Ovary (tissue), 7 donors: ENCODE measurements at regions not wholly inside any gene's neighbourhood (a gene's known extent, or its start where the extent isn't known, plus 50 kb on each side); places are given as distances from the start of the nearest gene placed in this dataset.

Source experiments
- DNase-seq, 5 donors: peaks; one replicate each; pipeline ENCODE4 v3.0.0-alpha.2; 2019 to 2020
- H3K27ac ChIP-seq, 2 donors: fragments of 200-600 bp; one replicate each; pipeline versions ENCODE4 v1.5.1 to v1.8.0; 2019 to 2022
- H3K27me3 ChIP-seq: fragments of 200-600 bp; one replicate; pipeline ENCODE4 v1.8.0; 2022
- H3K36me3 ChIP-seq: fragments of 200-600 bp; sonication (generic); one replicate; pipeline ENCODE4 v1.5.1; 2019
- H3K4me1 ChIP-seq: one replicate; pipeline ENCODE4 v1.8.1; 2013; ENCODE audit warnings: mild to moderate bottlenecking, moderate library complexity; ENCODE audit not compliant: insufficient read depth
- H3K4me3 ChIP-seq: fragments of 200-600 bp; sonication (generic); one replicate; pipeline ENCODE4 v1.5.1; 2017
- H3K9me3 ChIP-seq, 2 donors: fragments of 200-600 bp in 1 of 2; sonication (generic) in 1 of 2; one replicate each; pipeline versions ENCODE4 v1.5.1 to v1.8.1; 2013 to 2019; ENCODE audit warnings: mild to moderate bottlenecking in 1 of 2, moderate library complexity in 1 of 2
- EP300 ChIP-seq: sonication (generic); formaldehyde crosslinking; IDR thresholded peaks from one replicate; pipeline ENCODE4 v1.6.1; 2017; ENCODE audit warnings: antibody characterized with exemption
- POLR2A ChIP-seq: fragments of 450-650 bp; IDR thresholded peaks from one replicate; pipeline ENCODE4 v1.6.1; 2017; ENCODE audit warnings: antibody characterized with exemption, mild to moderate bottlenecking, moderate library complexity
- WGBS, 3 donors: extraction: QIAGEN DNeasy Blood & Tissue Kit in 1 of 3; methylation state at CpG; one replicate each; pipeline versions ENCODE4 v1.1.5 to v1.1.7; 2013 to 2017; 5-methylcytosine and 5-hydroxymethylcytosine counted together
- intact Hi-C, 4 donors: fragments of 100-400 bp; cut with DNase I; formaldehyde crosslinking; loops; one replicate each; pipeline versions ENCODE4 v1.11.0 to v1.15.1; 2022 to 2023
- TF ChIP-seq, protein P1 (sequence below), 3 donors: fragments of 450-650 bp in 2 of 3; fragments of 200-600 bp in 1 of 3; IDR thresholded peaks; one replicate each; pipeline versions ENCODE4 v1.5.1 to v1.8.0; 2016 to 2022; ENCODE audit warnings: antibody characterized with exemption in 3 of 3, mild to moderate bottlenecking in 1 of 3
- donor health status: DM: no; HTN: no; CAD: no; lungs with moderate emphysema.
- donor health status: DM: no; HTN: no; CAD: no.
- donor health status: Bipolar disorder and iron deficiency.
- donor health status: DM: no; HTN: no; CAD: no.
- donor health status: DM: yes; HTN: yes; CAD: no.

DNA sequence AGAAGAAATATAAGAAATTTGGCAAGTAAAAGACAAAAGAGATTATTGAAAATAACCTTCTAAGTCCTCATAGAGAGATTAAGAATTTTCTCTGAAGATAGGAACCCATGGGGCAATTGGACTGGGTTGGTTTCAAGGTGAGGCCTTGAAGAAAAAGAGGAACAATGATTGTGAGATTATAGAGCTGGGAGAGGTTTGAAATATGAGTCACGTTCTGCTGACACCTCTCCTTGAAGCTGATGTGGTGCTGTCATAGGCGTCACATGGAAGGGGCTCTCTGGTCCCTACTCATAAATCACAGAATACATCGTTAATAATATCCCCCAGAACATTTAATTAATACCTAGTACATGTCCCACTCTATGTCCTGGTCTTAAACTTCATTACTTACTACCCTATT, 227.6 kb upstream of the PDE3A start:
- no peak overlapping the region for H3K27ac ChIP-seq
- no peaks in the 10 kb centered on the region for H3K4me1 ChIP-seq
- no peak overlapping the region for H3K4me3 ChIP-seq
- no peaks in the 10 kb centered on the region for H3K9me3 ChIP-seq
- 90 to 92% (median 90%) methylated on average over 3 of the region's 3 CpGs for WGBS, 3 donors
- intact Hi-C loops: no loop called here
- DNase-seq: no peak
- no peaks in the 10 kb centered on the region for H3K27me3 ChIP-seq
- H3K36me3 ChIP-seq: no peaks in the 10 kb centered on the region
- TF ChIP-seq, protein P1, sequence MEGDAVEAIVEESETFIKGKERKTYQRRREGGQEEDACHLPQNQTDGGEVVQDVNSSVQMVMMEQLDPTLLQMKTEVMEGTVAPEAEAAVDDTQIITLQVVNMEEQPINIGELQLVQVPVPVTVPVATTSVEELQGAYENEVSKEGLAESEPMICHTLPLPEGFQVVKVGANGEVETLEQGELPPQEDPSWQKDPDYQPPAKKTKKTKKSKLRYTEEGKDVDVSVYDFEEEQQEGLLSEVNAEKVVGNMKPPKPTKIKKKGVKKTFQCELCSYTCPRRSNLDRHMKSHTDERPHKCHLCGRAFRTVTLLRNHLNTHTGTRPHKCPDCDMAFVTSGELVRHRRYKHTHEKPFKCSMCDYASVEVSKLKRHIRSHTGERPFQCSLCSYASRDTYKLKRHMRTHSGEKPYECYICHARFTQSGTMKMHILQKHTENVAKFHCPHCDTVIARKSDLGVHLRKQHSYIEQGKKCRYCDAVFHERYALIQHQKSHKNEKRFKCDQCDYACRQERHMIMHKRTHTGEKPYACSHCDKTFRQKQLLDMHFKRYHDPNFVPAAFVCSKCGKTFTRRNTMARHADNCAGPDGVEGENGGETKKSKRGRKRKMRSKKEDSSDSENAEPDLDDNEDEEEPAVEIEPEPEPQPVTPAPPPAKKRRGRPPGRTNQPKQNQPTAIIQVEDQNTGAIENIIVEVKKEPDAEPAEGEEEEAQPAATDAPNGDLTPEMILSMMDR (IDR thresholded peaks at IDR 0.05): no peak
- TF ChIP-seq POLR2A: no peak
- TF ChIP-seq EP300: no peak

DNA sequence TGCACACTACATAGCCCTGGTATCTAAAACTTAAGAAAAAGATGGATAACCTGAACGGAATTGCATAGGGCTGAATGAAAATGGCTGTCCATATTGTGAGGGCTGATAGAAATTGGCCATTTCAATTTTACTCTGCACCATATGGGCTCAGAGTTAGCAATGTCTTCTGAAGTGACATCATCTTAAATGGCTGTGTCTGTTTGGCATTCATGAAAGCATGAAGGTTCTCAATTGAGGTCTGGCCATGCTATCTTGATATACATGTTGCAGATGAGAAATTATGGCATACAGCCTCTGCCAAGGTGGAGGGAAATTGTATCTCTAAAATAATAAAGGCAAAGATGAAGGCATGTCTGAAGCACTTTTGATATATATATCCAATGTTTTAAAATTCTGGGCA, 226.0 kb upstream of the PDE3A start:
- H3K36me3 ChIP-seq: no peaks in the 10 kb centered on the region
- TF ChIP-seq, protein P1 (IDR thresholded peaks at IDR 0.05): no peak
- TF ChIP-seq POLR2A: no peak
- H3K9me3 ChIP-seq: no peaks in the 10 kb centered on the region
- no peak overlapping the region for H3K4me3 ChIP-seq
- 26 to 44% (median 29%) methylated on average over 1 of the region's 1 CpG for WGBS, 3 donors
- H3K4me1 ChIP-seq: no peaks in the 10 kb centered on the region
- DNase-seq: no peak
- H3K27ac ChIP-seq: no peak overlapping the region
- intact Hi-C loops: no loop called here
- H3K27me3 ChIP-seq: no peaks in the 10 kb centered on the region

DNA sequence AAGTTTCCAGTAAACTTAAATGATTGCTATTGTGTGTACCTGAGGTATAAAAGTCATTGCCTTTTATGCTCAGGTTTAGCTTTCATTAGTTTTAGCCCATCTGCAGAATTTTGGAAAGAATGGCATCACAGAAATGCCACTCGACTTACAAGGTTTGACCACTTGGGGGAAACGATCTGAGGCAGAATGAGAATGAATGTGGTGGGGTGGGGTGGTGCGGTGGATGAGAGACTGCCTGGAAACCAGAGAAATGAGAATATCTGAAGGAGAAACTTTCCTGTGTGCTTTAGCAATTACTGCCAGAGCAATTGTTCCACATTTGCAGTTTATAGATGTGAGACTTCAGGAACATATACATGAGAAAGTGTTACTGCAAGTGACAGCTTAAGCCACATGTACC, 225.4 kb upstream of the PDE3A start:
- Histone ChIP-seq H3K9me3 (no peaks in the 10 kb centered on the region), H3K27ac (no peak overlapping the region), H3K4me3 (no peak overlapping the region), H3K27me3 (no peaks in the 10 kb centered on the region), H3K4me1 (no peaks in the 10 kb centered on the region), H3K36me3 (no peaks in the 10 kb centered on the region)
- TF ChIP-seq POLR2A (no peak), EP300 (no peak)
- TF ChIP-seq, protein P1 (IDR thresholded peaks at IDR 0.05): no peak
- no peak for DNase-seq
- intact Hi-C loops: no loop called here
- WGBS, 3 donors: 44 to 60% (median 44%) methylated on average over 3 of the region's 3 CpGs

DNA sequence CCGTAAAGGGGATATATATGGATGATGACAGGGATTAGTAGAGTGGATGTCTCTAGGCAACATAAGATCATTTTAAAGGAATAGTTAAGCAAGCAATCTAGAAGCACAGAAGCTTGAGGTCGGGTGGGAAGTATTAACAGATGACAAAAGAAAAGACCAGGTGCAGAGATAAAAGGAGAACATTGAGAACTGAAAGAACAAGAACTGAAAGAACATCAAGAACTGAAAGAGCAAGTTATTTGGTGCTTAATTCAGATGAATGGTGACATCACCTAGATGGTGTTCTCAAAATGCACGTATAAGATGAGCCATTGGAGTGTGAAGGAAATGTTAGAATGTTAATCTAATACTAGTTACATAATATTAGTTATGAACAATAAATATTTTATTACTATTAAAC, 224.0 kb upstream of the PDE3A start:
- H3K4me3 ChIP-seq: no peak overlapping the region
- intact Hi-C loops: no loop called here
- no peaks in the 10 kb centered on the region for H3K9me3 ChIP-seq
- no peak for DNase-seq
- no peaks in the 10 kb centered on the region for H3K36me3 ChIP-seq
- H3K4me1 ChIP-seq: no peaks in the 10 kb centered on the region
- no peaks in the 10 kb centered on the region for H3K27me3 ChIP-seq
- WGBS, 3 donors: 68 to 90% (median 87%) methylated on average over 3 of the region's 3 CpGs
- no peak overlapping the region for H3K27ac ChIP-seq
- TF ChIP-seq, protein P1 (IDR thresholded peaks at IDR 0.05): no peak
- no peak for TF ChIP-seq POLR2A
- TF ChIP-seq EP300: no peak

DNA sequence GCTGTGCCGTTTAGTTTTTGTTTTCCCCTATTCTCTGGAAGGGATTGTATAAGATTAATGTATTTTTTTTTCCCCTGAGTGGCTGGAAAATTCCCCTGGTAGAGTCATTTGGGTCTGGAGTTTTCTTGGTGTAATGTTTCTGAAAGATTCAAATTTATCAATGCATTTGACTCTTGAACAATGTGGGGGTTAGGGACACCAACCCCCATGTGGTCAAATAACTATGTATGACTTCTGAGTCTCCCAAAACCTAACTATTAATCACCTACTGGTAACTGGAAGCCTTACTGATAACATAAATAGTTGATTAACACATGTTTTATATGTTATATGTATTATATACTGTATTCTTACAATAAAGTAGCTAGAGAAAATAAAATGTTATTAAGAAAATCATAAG, 220.1 kb upstream of the PDE3A start:
- intact Hi-C loops: no loop called here
- no peaks in the 10 kb centered on the region for H3K4me1 ChIP-seq
- no peak for DNase-seq

More for the DNA sequence above, 220.1 kb upstream of the PDE3A start:
- no peaks in the 10 kb centered on the region for H3K9me3 ChIP-seq
- 68 to 84% (median 70%) methylated on average over 1 of the region's 1 CpG for WGBS, 3 donors
- no peaks in the 10 kb centered on the region for H3K27me3 ChIP-seq
- TF ChIP-seq, protein P1 (IDR thresholded peaks at IDR 0.05): no peak
- TF ChIP-seq POLR2A (no peak), EP300 (no peak)
- no peak overlapping the region for H3K4me3 ChIP-seq
- no peaks in the 10 kb centered on the region for H3K36me3 ChIP-seq
- H3K27ac ChIP-seq: no peak overlapping the region
